Urinary bladder (tissue), 1 donor: ENCODE measurements at regions not wholly inside any gene's neighbourhood (a gene's known extent, or its start where the extent isn't known, plus 50 kb on each side); places are given as distances from the start of the nearest gene placed in this dataset. TPM values are rescaled to one million over a fixed set of nuclear protein-coding genes. Genes with fewer than 3 reads are reported as not detected.

Experiments used
- small RNA-seq: library from RNA; depleted of rRNA; stranded (forward); fragments of <200 nt; gene quantifications from one replicate; pipeline ENCODE3, GENCODE V24; 2014

Small RNA genes in the stretch of these regions (small RNA-seq; reads per million reads assigned to genes)
- not detected for gene RNU6-837P
